Endodermal cell (in vitro differentiated cells): ENCODE measurements at regions not wholly inside any gene's neighbourhood (a gene's known extent, or its start where the extent isn't known, plus 50 kb on each side); places are given as distances from the start of the nearest gene placed in this dataset.
A peak's percentile ranks its signal among the peaks of the same experiment; 100 is the strongest.

Experiments used
- DNase-seq: peaks from one replicate; pipeline ENCODE4 v3.0.0-alpha.2; 2017
- H3K27ac ChIP-seq: 2 replicates; pipeline ENCODE4 v1.5.1; 2013; ENCODE audit warnings: mild to moderate bottlenecking, low read depth, low read length, moderate library complexity
- H3K27me3 ChIP-seq: 2 replicates; pipeline ENCODE4 v1.6.1; 2013; ENCODE audit warnings: mild to moderate bottlenecking, low read length, moderate library complexity; ENCODE audit not compliant: insufficient read depth, control insufficient read depth, poor library complexity, severe bottlenecking
- H3K36me3 ChIP-seq: 2 replicates; pipeline ENCODE4 v1.7.0; 2013; ENCODE audit warnings: mild to moderate bottlenecking, low read length, moderate library complexity; ENCODE audit not compliant: control insufficient read depth, insufficient read depth
- H3K4me1 ChIP-seq: one replicate; pipeline ENCODE4 v1.7.0; 2013; ENCODE audit warnings: low read length; ENCODE audit not compliant: control insufficient read depth, insufficient read depth
- H3K4me3 ChIP-seq: 2 replicates; pipeline ENCODE4 v1.5.1; 2013; ENCODE audit warnings: mild to moderate bottlenecking, low read length, moderate library complexity
- H3K9ac ChIP-seq: 2 replicates; pipeline ENCODE4 v1.6.1; 2013; ENCODE audit warnings: mild to moderate bottlenecking, low read length, moderate library complexity; ENCODE audit not compliant: poor library complexity, severe bottlenecking; ENCODE audit errors: extremely low read depth
- H3K9me3 ChIP-seq: 2 replicates; pipeline ENCODE4 v1.6.1; 2013; ENCODE audit warnings: mild to moderate bottlenecking, low read length, moderate library complexity; ENCODE audit not compliant: control insufficient read depth
- H3K27ac Mint-ChIP-seq: 2 replicates; pipeline ENCODE4 v1.8.0; 2020; ENCODE audit warnings: mixed read lengths
- H3K27me3 Mint-ChIP-seq: 2 replicates; pipeline ENCODE4 v1.8.0; 2021; ENCODE audit warnings: mild to moderate bottlenecking, mixed read lengths; ENCODE audit not compliant: insufficient read depth
- H3K36me3 Mint-ChIP-seq: 2 replicates; pipeline ENCODE4 v1.8.0; 2020; ENCODE audit warnings: low read depth, mixed read lengths
- H3K4me1 Mint-ChIP-seq: 2 replicates; pipeline ENCODE4 v1.8.0; 2020; ENCODE audit warnings: mixed read lengths
- H3K4me3 Mint-ChIP-seq: 2 replicates; pipeline ENCODE4 v1.8.0; 2020; ENCODE audit warnings: mild to moderate bottlenecking, moderate library complexity, mixed read lengths
- H3K9me3 Mint-ChIP-seq: 2 replicates; pipeline ENCODE4 v1.8.0; 2020; ENCODE audit warnings: mild to moderate bottlenecking, mixed read lengths
- CTCF ChIP-seq: fragments of 200-600 bp; sonication (generic); conservative IDR thresholded peaks from 2 replicates; pipeline ENCODE4 v1.5.0; 2021; ENCODE audit warnings: antibody characterized with exemption, mild to moderate bottlenecking
- WGBS, 2 experiments: methylation state at CpG; one replicate each; pipeline versions ENCODE4 v1.1.5 to v1.1.7; 2013; ENCODE audit warnings: missing lambda C conversion rate in 2 of 2, mixed read lengths in 1 of 2; ENCODE audit not compliant: insufficient coverage in 1 of 2, insufficient read length in 1 of 2; 5-methylcytosine and 5-hydroxymethylcytosine counted together

- WGBS, 2 experiments: 62 to 79% methylated on average over 4 of the region's 4 CpGs
- Mint-ChIP-seq H3K9me3 (no peaks in the 10 kb centered on the region), H3K4me3 (no peak overlapping the region), H3K4me1 (peaks cover 5% of the 10 kb centered on the region), H3K36me3 (no peaks in the 10 kb centered on the region), H3K27me3 (no peaks in the 10 kb centered on the region), H3K27ac (peak overlapping the region; percentile 3)
- H3K4me1 ChIP-seq: no peaks in the 10 kb centered on the region
- H3K27ac ChIP-seq: no peak overlapping the region
- H3K27me3 ChIP-seq: no peaks in the 10 kb centered on the region
- no peak for TF ChIP-seq CTCF
- DNase-seq: no peak
- H3K9ac ChIP-seq: no peak overlapping the region
- H3K4me3 ChIP-seq: no peak overlapping the region
- H3K9me3 ChIP-seq: no peaks in the 10 kb centered on the region
- no peaks in the 10 kb centered on the region for H3K36me3 ChIP-seq
Observed at GRCh38 chr18:34942276-34942675, 98.9 kb upstream of the MAPRE2 start.

GRCh38 chr18:34942975-34943374 is 98.2 kb upstream of the MAPRE2 start:
- peak; percentile 38 for TF ChIP-seq CTCF
- Histone ChIP-seq H3K4me1 (no peaks in the 10 kb centered on the region), H3K27me3 (no peaks in the 10 kb centered on the region), H3K9me3 (no peaks in the 10 kb centered on the region), H3K27ac (no peak overlapping the region), H3K4me3 (no peak overlapping the region), H3K9ac (no peak overlapping the region), H3K36me3 (no peaks in the 10 kb centered on the region)
- H3K4me1 Mint-ChIP-seq: peaks cover 5% of the 10 kb centered on the region
- 87 to 91% methylated on average over 6 to 7 of the region's 7 CpGs for whole genome bisulfite sequencing, 2 experiments
- no peaks in the 10 kb centered on the region for H3K9me3 Mint-ChIP-seq
- H3K27me3 Mint-ChIP-seq: no peaks in the 10 kb centered on the region
- no peak overlapping the region for H3K27ac Mint-ChIP-seq
- H3K4me3 Mint-ChIP-seq: no peak overlapping the region
- peak; percentile 58 for DNase-seq
- no peaks in the 10 kb centered on the region for H3K36me3 Mint-ChIP-seq

- TF ChIP-seq CTCF: no peak
- Mint-ChIP-seq H3K4me1 (peaks cover 5% of the 10 kb centered on the region), H3K4me3 (no peak overlapping the region), H3K36me3 (no peaks in the 10 kb centered on the region), H3K27ac (no peak overlapping the region), H3K27me3 (no peaks in the 10 kb centered on the region), H3K9me3 (no peaks in the 10 kb centered on the region)
- H3K9ac ChIP-seq: no peak overlapping the region
- no peaks in the 10 kb centered on the region for H3K4me1 ChIP-seq
- H3K27ac ChIP-seq: no peak overlapping the region
- no peak for DNase-seq
- no peaks in the 10 kb centered on the region for H3K27me3 ChIP-seq
- H3K4me3 ChIP-seq: no peak overlapping the region
- 90 to 93% methylated on average over 2 of the region's 2 CpGs for WGBS, 2 experiments
- H3K9me3 ChIP-seq: no peaks in the 10 kb centered on the region
- H3K36me3 ChIP-seq: no peaks in the 10 kb centered on the region
Observed at GRCh38 chr18:34943587-34943986, 97.6 kb upstream of the MAPRE2 start.
